DMS153 treated with DMSO at 0.1 percent for 48 hours (cell line): ENCODE measurements at regions not wholly inside any gene's neighbourhood (a gene's known extent, or its start where the extent isn't known, plus 50 kb on each side); places are given as distances from the start of the nearest gene placed in this dataset.

ENCODE experiments used
- DNase-seq: peaks from one replicate; lab custom pipeline; 2025; ENCODE audit not compliant: unreplicated experiment; lab: John Stamatoyannopoulos, UW

- no peak for DNase-seq
Measured at GRCh38 chr2:147223553-147224060, 621.2 kb upstream of the ACVR2A start.

GRCh38 chr2:147223119-147223518 is 621.7 kb upstream of the ACVR2A start:
- DNase-seq: no peak

GRCh38 chr2:147222506-147222905 is 622.3 kb upstream of the ACVR2A start:
- no peak for DNase-seq

- DNase-seq: no peak
Measured at GRCh38 chr2:147214914-147215313, 629.9 kb upstream of the ACVR2A start.

GRCh38 chr2:147211484-147211883 is 633.3 kb upstream of the ACVR2A start:
- DNase-seq: no peak

GRCh38 chr2:147204102-147204501 is 640.7 kb upstream of the ACVR2A start:
- DNase-seq: no peak

GRCh38 chr2:147198651-147199171 is 646.1 kb upstream of the ACVR2A start:
- DNase-seq: no peak

GRCh38 chr2:147197754-147198483 is 646.9 kb upstream of the ACVR2A start:
- DNase-seq: no peak

GRCh38 chr2:147182260-147182659 is 662.6 kb upstream of the ACVR2A start:
- DNase-seq: no peak

- no peak for DNase-seq
Measured at GRCh38 chr2:147181351-147182029, 663.3 kb upstream of the ACVR2A start.

- no peak for DNase-seq
Measured at GRCh38 chr2:147177071-147177857, 667.6 kb upstream of the ACVR2A start.

GRCh38 chr2:147174824-147175254 is 670.0 kb upstream of the ACVR2A start:
- no peak for DNase-seq

GRCh38 chr2:147173798-147174197 is 671.0 kb upstream of the ACVR2A start:
- DNase-seq: no peak

- DNase-seq: no peak
Measured at GRCh38 chr2:147173189-147173581, 671.6 kb upstream of the ACVR2A start.

GRCh38 chr2:147172493-147173188 is 672.2 kb upstream of the ACVR2A start:
- no peak for DNase-seq

- DNase-seq: no peak
Measured at GRCh38 chr2:147171941-147172340, 672.9 kb upstream of the ACVR2A start.

GRCh38 chr2:147170932-147171331 is 673.9 kb upstream of the ACVR2A start:
- no peak for DNase-seq

GRCh38 chr2:147165697-147166382 is 679.0 kb upstream of the ACVR2A start:
- DNase-seq: no peak

- no peak for DNase-seq
Measured at GRCh38 chr2:147164563-147164962, 680.3 kb upstream of the ACVR2A start.

GRCh38 chr2:147161746-147162145 is 683.1 kb upstream of the ACVR2A start:
- DNase-seq: no peak
